IMR-90 (cell line): ENCODE measurements at regions not wholly inside any gene's neighbourhood (a gene's known extent, or its start where the extent isn't known, plus 50 kb on each side); places are given as distances from the start of the nearest gene placed in this dataset.

ENCODE experiments used
- ATAC-seq: fragments of 200-7000 bp; cut with Tn5 transposase; 2 replicates; pipeline ENCODE4 v1.9.1; 2020; ENCODE audit warnings: low read depth, mild to moderate bottlenecking, moderate library complexity
- BruUV-seq: library from RNA; stranded (reverse); fragments of 400-500 nt; replicated peaks from 2 replicates; lab custom pipeline; 2021; lab: Mats Ljungman, UMichigan
- CTCF ChIA-PET: fragments of 300-600 bp; formaldehyde crosslinking; extraction: SDS; loops from one replicate; lab custom pipeline; 2021; ENCODE audit warnings: antibody characterized with exemption; lab: Yijun Ruan, JAX
- POLR2A ChIA-PET: fragments of 300-600 bp; sonication (Branson Sonifier 250); formaldehyde crosslinking; loops from one replicate; lab custom pipeline; 2022; ENCODE audit warnings: antibody characterized with exemption; ENCODE audit not compliant: unreplicated experiment; lab: Charles Lee
- DNase-seq: peaks from one replicate; pipeline ENCODE4 v3.0.0; 2013
- H2AFZ ChIP-seq: replicated peaks from 2 replicates; pipeline ENCODE3; 2013; ENCODE audit warnings: low read length, mild to moderate bottlenecking; ENCODE audit not compliant: poor library complexity
- H2AK5ac ChIP-seq: 2 replicates; pipeline ENCODE4 v1.6.1; 2013; ENCODE audit warnings: low read depth, low read length, inconsistent platforms
- H2AK9ac ChIP-seq: replicated peaks from 2 replicates; pipeline ENCODE3; 2013; ENCODE audit warnings: mild to moderate bottlenecking, low read depth, low read length, moderate library complexity; ENCODE audit not compliant: poor library complexity
- H2BK120ac ChIP-seq: 2 replicates; pipeline ENCODE4 v1.6.1; 2013; ENCODE audit warnings: low read depth, low read length, inconsistent platforms
- H2BK15ac ChIP-seq: 3 replicates; pipeline ENCODE4 v1.6.1; 2013; ENCODE audit warnings: low read depth, low read length, inconsistent platforms
- H2BK20ac ChIP-seq: 2 replicates; pipeline ENCODE4 v1.6.1; 2013; ENCODE audit warnings: low read depth, mild to moderate bottlenecking, inconsistent platforms, low read length, moderate library complexity
- H2BK5ac ChIP-seq: 2 replicates; pipeline ENCODE4 v1.6.1; 2013; ENCODE audit warnings: mild to moderate bottlenecking, low read depth, low read length, inconsistent platforms; ENCODE audit not compliant: poor library complexity, severe bottlenecking
- H3K14ac ChIP-seq: replicated peaks from 2 replicates; pipeline ENCODE4 v1.6.1; 2013; ENCODE audit warnings: low read depth, low read length, inconsistent platforms
- H3K18ac ChIP-seq: 2 replicates; pipeline ENCODE4 v1.6.1; 2013; ENCODE audit warnings: low read depth, low read length, control low read depth
- H3K23ac ChIP-seq: 2 replicates; pipeline ENCODE4 v1.6.1; 2013; ENCODE audit warnings: low read depth, low read length, inconsistent platforms
- H3K27ac ChIP-seq: 2 replicates; pipeline ENCODE4 v1.5.1; 2013; ENCODE audit warnings: mild to moderate bottlenecking, control low read depth, low read length; ENCODE audit not compliant: insufficient read depth
- H3K27me3 ChIP-seq: 2 replicates; pipeline ENCODE4 v1.6.1; 2013; ENCODE audit warnings: low read length; ENCODE audit not compliant: control insufficient read depth, insufficient read depth
- H3K36me3 ChIP-seq: 2 replicates; pipeline ENCODE4 v1.6.1; 2013; ENCODE audit warnings: low read length, mixed read lengths; ENCODE audit not compliant: control insufficient read depth, insufficient read depth
- H3K4ac ChIP-seq: 2 replicates; pipeline ENCODE4 v1.6.1; 2013; ENCODE audit warnings: low read depth, low read length, inconsistent platforms
- H3K4me1 ChIP-seq: 2 replicates; pipeline ENCODE4 v1.6.1; 2013; ENCODE audit warnings: low read length, mixed read lengths; ENCODE audit not compliant: control insufficient read depth, insufficient read depth
- H3K4me2 ChIP-seq: 2 replicates; pipeline ENCODE4 v1.6.1; 2013; ENCODE audit warnings: low read depth, mild to moderate bottlenecking, control low read depth, low read length, moderate library complexity
- H3K4me3 ChIP-seq: 2 replicates; pipeline ENCODE4 v1.5.1; 2013; ENCODE audit warnings: low read depth, mild to moderate bottlenecking, control low read depth, low read length, moderate library complexity; ENCODE audit not compliant: insufficient read depth
- H3K56ac ChIP-seq: 2 replicates; pipeline ENCODE4 v1.6.1; 2013; ENCODE audit warnings: low read length, inconsistent platforms; ENCODE audit not compliant: insufficient read depth; ENCODE audit errors: extremely low read depth
- H3K79me1 ChIP-seq, 2 experiments: 2 replicates each; pipeline ENCODE4 v1.6.1; 2013; ENCODE audit warnings: low read length in 2 of 2, inconsistent platforms in 1 of 2, low read depth in 1 of 2
- H3K9ac ChIP-seq: 2 replicates; pipeline ENCODE4 v1.6.1; 2013; ENCODE audit warnings: low read depth, low read length, control low read depth
- H3K9me1 ChIP-seq: 2 replicates; pipeline ENCODE4 v1.6.1; 2013; ENCODE audit warnings: low read length, inconsistent platforms; ENCODE audit not compliant: insufficient read depth
- H3K9me3 ChIP-seq: 2 replicates; pipeline ENCODE4 v1.6.1; 2013; ENCODE audit warnings: low read length; ENCODE audit not compliant: control insufficient read depth, insufficient read depth
- H4K20me1 ChIP-seq: 2 replicates; pipeline ENCODE4 v1.6.1; 2013; ENCODE audit warnings: low read length, inconsistent platforms; ENCODE audit not compliant: insufficient read depth
- H4K5ac ChIP-seq: 2 replicates; pipeline ENCODE4 v1.6.1; 2013; ENCODE audit warnings: mild to moderate bottlenecking, low read depth, low read length, control low read depth
- H4K8ac ChIP-seq, 2 experiments: 2 replicates each; pipeline ENCODE4 v1.6.1; 2013; ENCODE audit warnings: low read depth in 2 of 2, low read length in 2 of 2, control low read depth in 1 of 2, inconsistent platforms in 1 of 2
- H4K91ac ChIP-seq: 2 replicates; pipeline ENCODE4 v1.6.1; 2013; ENCODE audit warnings: low read depth, low read length, inconsistent platforms; ENCODE audit not compliant: insufficient read depth
- BHLHE40 ChIP-seq: fragments of 150-350 bp; IDR thresholded peaks from 2 replicates; pipeline ENCODE4 v1.6.1; 2016; ENCODE audit warnings: mild to moderate bottlenecking, low read depth, low read length
- CEBPB ChIP-seq: IDR thresholded peaks from 2 replicates; pipeline ENCODE4 v1.6.1; 2012; ENCODE audit warnings: low read depth, low read length, improper control_type of control experiment
- CTCF ChIP-seq: conservative IDR thresholded peaks from 2 replicates; pipeline ENCODE4 v1.5.1; 2012; ENCODE audit warnings: mild to moderate bottlenecking, low read depth, low read length, improper control_type of control experiment
- FOS ChIP-seq: fragments of 150-350 bp; IDR thresholded peaks from 2 replicates; pipeline ENCODE4 v1.6.1; 2016; ENCODE audit warnings: low read depth, low read length
- MAZ ChIP-seq: IDR thresholded peaks from 2 replicates; pipeline ENCODE4 v1.6.1; 2012; ENCODE audit warnings: low read depth, mild to moderate bottlenecking, low read length, improper control_type of control experiment, moderate library complexity, borderline replicate concordance
- NFE2L2 ChIP-seq: fragments of 150-350 bp; IDR thresholded peaks from 2 replicates; pipeline ENCODE4 v1.6.1; 2016; ENCODE audit warnings: low read depth, mild to moderate bottlenecking, low read length
- POLR2A ChIP-seq: IDR thresholded peaks from 2 replicates; pipeline ENCODE4 v1.6.1; 2012; ENCODE audit warnings: mild to moderate bottlenecking, low read depth, low read length
- RAD21 ChIP-seq: IDR thresholded peaks from 2 replicates; pipeline ENCODE4 v1.6.1; 2012; ENCODE audit warnings: low read length, improper control_type of control experiment
- SMC3 ChIP-seq: fragments of 150-350 bp; IDR thresholded peaks from 2 replicates; pipeline ENCODE4 v1.6.1; 2016; ENCODE audit warnings: low read depth, mild to moderate bottlenecking, antibody characterized with exemption, low read length, moderate library complexity
- WGBS, 2 experiments: methylation state at CpG; one replicate each; pipeline versions ENCODE4 v1.1.5 to v1.1.7; 2013; ENCODE audit warnings: missing lambda C conversion rate in 2 of 2; ENCODE audit not compliant: insufficient read length in 1 of 2; ENCODE audit errors: extremely low coverage in 2 of 2; 5-methylcytosine and 5-hydroxymethylcytosine counted together
- dilution Hi-C: fragments of 300-500 bp; cut with HindIII; formaldehyde crosslinking; loops from one replicate; pipeline ENCODE4 v1.14.3; 2018; ENCODE audit warnings: low sequenced_read_pairs; ENCODE audit not compliant: unreplicated experiment
- in situ Hi-C: fragments of 300-500 bp; cut with MboI; formaldehyde crosslinking; loops from 3 replicates; pipeline ENCODE4 v1.14.3; 2019; ENCODE audit warnings: low sequenced_read_pairs, inconsistent platforms, mixed read lengths
- intact Hi-C: fragments of 100-400 bp; cut with micrococcal nuclease; formaldehyde crosslinking; loops from 2 replicates; pipeline ENCODE4 v1.10.0; 2022
- TF ChIP-seq, protein P1 (sequence below): fragments of 150-350 bp; IDR thresholded peaks from 2 replicates; pipeline ENCODE4 v1.6.1; 2016; ENCODE audit warnings: low read depth, mild to moderate bottlenecking, low read length, moderate library complexity, borderline replicate concordance

GRCh38 chrX:1946974-1947373 lies 332.1 kb downstream of the ASMT start:
- Histone ChIP-seq H3K56ac (no peak overlapping the region), H2BK120ac (no peak overlapping the region), H3K4me2 (no peak overlapping the region), H4K91ac (no peak overlapping the region), H2BK15ac (no peak overlapping the region), H4K20me1 (no peaks in the 10 kb centered on the region), H3K4ac (no peak overlapping the region), H2AFZ (no peak overlapping the region), H3K9me1 (no peaks in the 10 kb centered on the region), H3K36me3 (no peaks in the 10 kb centered on the region), H4K5ac (no peak overlapping the region), H3K9me3 (peaks cover 4% of the 10 kb centered on the region; the same call in 1 of the 2 replicates), H3K27ac (no peak overlapping the region), H3K23ac (no peak overlapping the region), H2BK5ac (no peak overlapping the region), H3K4me3 (no peak overlapping the region), H3K14ac (no peak overlapping the region), H3K18ac (no peak overlapping the region), H3K27me3 (no peaks in the 10 kb centered on the region), H2AK9ac (no peak overlapping the region), H2AK5ac (no peak overlapping the region), H4K8ac (no peak overlapping the region), H3K79me1 (no peaks in the 10 kb centered on the region), H2BK20ac (no peak overlapping the region), H3K4me1 (no peaks in the 10 kb centered on the region), H3K9ac (no peak overlapping the region)
- no CpG with 5 or more reads among the region's 9 CpGs for WGBS, 2 experiments
- CTCF ChIA-PET = no interaction called here
- no TSS peak for BruUV-seq
- no peak for DNase-seq
- POLR2A ChIA-PET = no interaction called here
- intact Hi-C loops (no loop called here), dilution Hi-C loops (no loop called here), in situ Hi-C loops (no loop called here)
- TF ChIP-seq FOS (no peak), BHLHE40 (no peak), RAD21 (no peak), POLR2A (no peak), CTCF (no peak), CEBPB (no peak), SMC3 (no peak), MAZ (no peak), NFE2L2 (no peak)
- TF ChIP-seq, protein P1, sequence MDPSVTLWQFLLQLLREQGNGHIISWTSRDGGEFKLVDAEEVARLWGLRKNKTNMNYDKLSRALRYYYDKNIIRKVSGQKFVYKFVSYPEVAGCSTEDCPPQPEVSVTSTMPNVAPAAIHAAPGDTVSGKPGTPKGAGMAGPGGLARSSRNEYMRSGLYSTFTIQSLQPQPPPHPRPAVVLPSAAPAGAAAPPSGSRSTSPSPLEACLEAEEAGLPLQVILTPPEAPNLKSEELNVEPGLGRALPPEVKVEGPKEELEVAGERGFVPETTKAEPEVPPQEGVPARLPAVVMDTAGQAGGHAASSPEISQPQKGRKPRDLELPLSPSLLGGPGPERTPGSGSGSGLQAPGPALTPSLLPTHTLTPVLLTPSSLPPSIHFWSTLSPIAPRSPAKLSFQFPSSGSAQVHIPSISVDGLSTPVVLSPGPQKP = no peak
- no peak for ATAC-seq
